Activated CD4-positive, alpha-beta T cell treated with anti-CD3 and anti-CD28 coated beads, Interleukin-2, amount 10 ng/mL, durations not matched to agents 7 days and 5 days (primary cell): ENCODE measurements at regions not wholly inside any gene's neighbourhood (a gene's known extent, or its start where the extent isn't known, plus 50 kb on each side); places are given as distances from the start of the nearest gene placed in this dataset.
"Not testable (repeated sequence)": the region's sequence is repeated elsewhere in the genome, so short reads cannot be mapped to it uniquely, and the experiment has no call there.

ENCODE experiments used
- CTCF ChIA-PET: fragments of 350-600 bp; sonication (Branson Sonifier 250); formaldehyde crosslinking; loops from one replicate; lab custom pipeline; 2021; ENCODE audit warnings: antibody characterized with exemption; lab: Charles Lee
- POLR2A ChIA-PET: fragments of 350-600 bp; sonication (Branson Sonifier 250); formaldehyde crosslinking; loops from one replicate; lab custom pipeline; 2021; ENCODE audit warnings: antibody characterized with exemption; lab: Charles Lee
- DNase-seq: peaks from one replicate; pipeline ENCODE4 v3.0.0-alpha.2; 2020
- H3K27ac Mint-ChIP-seq: one replicate; pipeline ENCODE4 v1.8.0; 2021; ENCODE audit warnings: mild to moderate bottlenecking, moderate library complexity, mixed read lengths
- H3K27me3 Mint-ChIP-seq: one replicate; pipeline ENCODE4 v1.8.0; 2021; ENCODE audit warnings: mixed read lengths
- H3K36me3 Mint-ChIP-seq: one replicate; pipeline ENCODE4 v1.8.0; 2021; ENCODE audit warnings: low read depth, mixed read lengths
- H3K4me1 Mint-ChIP-seq: one replicate; pipeline ENCODE4 v1.8.0; 2021; ENCODE audit warnings: mixed read lengths
- H3K4me3 Mint-ChIP-seq: one replicate; pipeline ENCODE4 v1.8.0; 2021; ENCODE audit warnings: mild to moderate bottlenecking, moderate library complexity, mixed read lengths
- H3K9me3 Mint-ChIP-seq: one replicate; pipeline ENCODE4 v1.8.0; 2021; ENCODE audit warnings: mixed read lengths

GRCh38 chr9:108048406-108049025 lies 558.9 kb upstream of the KLF4 start:
- Mint-ChIP-seq H3K4me1 (no peaks in the 10 kb centered on the region), H3K27me3 (no peaks in the 10 kb centered on the region), H3K27ac (no peak overlapping the region), H3K4me3 (no peak overlapping the region), H3K9me3 (peaks cover 3% of the 10 kb centered on the region), H3K36me3 (no peaks in the 10 kb centered on the region)
- ChIA-PET CTCF (no interaction called here), POLR2A (no interaction called here)
- DNase-seq: no peak

- CTCF ChIA-PET: not testable (repeated sequence)
Observed at GRCh38 chr9:108047777-108048176, 558.2 kb upstream of the KLF4 start.

GRCh38 chr9:108047264-108047663 lies 557.7 kb upstream of the KLF4 start:
- Mint-ChIP-seq H3K27me3 (no peaks in the 10 kb centered on the region), H3K4me1 (no peaks in the 10 kb centered on the region), H3K27ac (no peak overlapping the region), H3K9me3 (peaks cover 5% of the 10 kb centered on the region), H3K4me3 (no peak overlapping the region), H3K36me3 (no peaks in the 10 kb centered on the region)
- ChIA-PET POLR2A (no interaction called here), CTCF (no interaction called here)
- DNase-seq: no peak

More at GRCh38 chr9:108047777-108048176, 558.2 kb upstream of the KLF4 start:
- POLR2A ChIA-PET, DNase-seq, H3K4me3 Mint-ChIP-seq, H3K36me3 Mint-ChIP-seq, H3K27ac Mint-ChIP-seq, H3K27me3 Mint-ChIP-seq, H3K9me3 Mint-ChIP-seq, H3K4me1 Mint-ChIP-seq: not testable (repeated sequence)

DNA sequence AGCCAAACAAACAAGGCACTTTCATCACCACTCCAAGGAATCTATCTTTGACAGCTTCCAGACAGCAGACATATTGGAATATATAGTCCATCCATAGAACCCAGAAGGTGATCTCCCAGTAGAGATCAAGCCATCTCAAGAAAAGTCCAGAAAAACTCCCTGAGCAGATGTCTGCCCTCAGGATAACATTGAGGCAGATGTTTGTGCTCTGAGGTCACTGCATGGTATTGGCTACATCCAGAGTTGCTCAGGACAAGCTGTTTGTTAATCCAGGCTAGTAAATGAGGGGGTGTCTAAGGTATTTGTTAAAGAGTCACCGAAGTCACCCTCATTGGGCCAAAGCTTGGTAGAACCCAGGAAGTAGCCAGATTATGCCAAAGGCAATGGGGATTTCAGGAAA lies 556.3 kb upstream of the KLF4 start:
- Mint-ChIP-seq H3K27me3 (no peaks in the 10 kb centered on the region), H3K27ac (no peak overlapping the region), H3K4me1 (no peaks in the 10 kb centered on the region), H3K36me3 (no peaks in the 10 kb centered on the region), H3K9me3 (peaks cover 7% of the 10 kb centered on the region), H3K4me3 (no peak overlapping the region)
- no peak for DNase-seq
- ChIA-PET CTCF (no interaction called here), POLR2A (no interaction called here)

DNA sequence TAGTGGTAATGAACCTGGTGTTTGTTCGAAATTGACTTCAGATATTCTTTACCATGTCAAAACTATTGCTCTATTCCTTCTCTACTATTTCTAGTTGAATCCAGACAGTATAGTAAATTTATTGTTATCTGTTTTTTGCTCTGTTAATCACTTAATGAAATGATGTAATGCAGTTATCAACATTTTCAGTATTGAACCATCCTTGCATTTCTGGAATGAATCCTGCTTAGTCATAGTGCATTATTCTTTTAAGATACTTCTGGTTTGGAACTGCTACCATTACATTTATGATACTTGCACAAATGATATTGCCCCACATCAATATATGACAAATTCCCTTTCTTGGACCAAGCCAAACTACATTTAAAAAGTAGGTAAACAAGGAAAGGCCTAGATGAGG lies 554.0 kb upstream of the KLF4 start:
- H3K27me3 Mint-ChIP-seq: no peaks in the 10 kb centered on the region
- no peak overlapping the region for H3K27ac Mint-ChIP-seq
- peaks cover 7% of the 10 kb centered on the region for H3K9me3 Mint-ChIP-seq
- DNase-seq: no peak
- H3K4me3 Mint-ChIP-seq: no peak overlapping the region
- ChIA-PET CTCF (no interaction called here), POLR2A (no interaction called here)
- no peaks in the 10 kb centered on the region for H3K4me1 Mint-ChIP-seq
- no peaks in the 10 kb centered on the region for H3K36me3 Mint-ChIP-seq

- DNase-seq: no peak
- H3K36me3 Mint-ChIP-seq: no peaks in the 10 kb centered on the region
- H3K4me1 Mint-ChIP-seq: no peaks in the 10 kb centered on the region
- no peaks in the 10 kb centered on the region for H3K27me3 Mint-ChIP-seq
- ChIA-PET POLR2A (no interaction called here), CTCF (interaction anchor here (1.1 kb wide), 1 partner anchor 181 kb away, joined by 3 read pairs; no protein-coding TSS in a partner anchor)
- H3K27ac Mint-ChIP-seq: no peak overlapping the region
- peaks cover 7% of the 10 kb centered on the region for H3K9me3 Mint-ChIP-seq
- H3K4me3 Mint-ChIP-seq: no peak overlapping the region
Observed at GRCh38 chr9:108041551-108041950, 552.0 kb upstream of the KLF4 start.

GRCh38 chr9:108040783-108041182 lies 551.2 kb upstream of the KLF4 start:
- Mint-ChIP-seq H3K36me3 (no peaks in the 10 kb centered on the region), H3K4me3 (no peak overlapping the region), H3K4me1 (no peaks in the 10 kb centered on the region), H3K27me3 (no peaks in the 10 kb centered on the region), H3K27ac (no peak overlapping the region), H3K9me3 (peaks cover 7% of the 10 kb centered on the region)
- POLR2A ChIA-PET: no interaction called here
- CTCF ChIA-PET: interaction anchor here (1.1 kb wide), 1 partner anchor 180 kb away, joined by 3 read pairs; no protein-coding TSS in a partner anchor
- DNase-seq: no peak

DNA sequence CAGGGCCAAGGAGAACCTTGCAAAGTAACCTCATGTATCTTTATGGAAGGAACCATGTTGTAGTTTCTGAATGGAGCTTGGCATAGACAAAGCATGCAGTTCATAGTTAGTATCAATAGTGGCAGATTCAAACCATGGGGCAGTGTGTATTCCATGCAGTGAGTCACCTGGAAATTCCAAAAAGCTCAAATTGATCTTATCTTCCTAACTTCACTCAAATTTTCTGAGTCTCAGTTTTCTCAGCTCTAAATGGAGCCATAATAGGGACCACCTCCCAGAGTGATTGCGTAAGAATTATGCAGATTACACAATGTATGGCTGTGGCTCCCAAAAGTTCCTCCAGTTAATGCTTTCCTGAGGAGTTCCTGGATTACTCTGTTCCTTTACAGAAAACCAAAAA lies 549.9 kb upstream of the KLF4 start:
- DNase-seq: no peak
- no peaks in the 10 kb centered on the region for H3K4me1 Mint-ChIP-seq
- ChIA-PET POLR2A (no interaction called here), CTCF (no interaction called here)
- H3K9me3 Mint-ChIP-seq: peaks cover 7% of the 10 kb centered on the region
- no peak overlapping the region for H3K27ac Mint-ChIP-seq
- H3K36me3 Mint-ChIP-seq: no peaks in the 10 kb centered on the region
- H3K27me3 Mint-ChIP-seq: no peaks in the 10 kb centered on the region
- H3K4me3 Mint-ChIP-seq: no peak overlapping the region

DNA sequence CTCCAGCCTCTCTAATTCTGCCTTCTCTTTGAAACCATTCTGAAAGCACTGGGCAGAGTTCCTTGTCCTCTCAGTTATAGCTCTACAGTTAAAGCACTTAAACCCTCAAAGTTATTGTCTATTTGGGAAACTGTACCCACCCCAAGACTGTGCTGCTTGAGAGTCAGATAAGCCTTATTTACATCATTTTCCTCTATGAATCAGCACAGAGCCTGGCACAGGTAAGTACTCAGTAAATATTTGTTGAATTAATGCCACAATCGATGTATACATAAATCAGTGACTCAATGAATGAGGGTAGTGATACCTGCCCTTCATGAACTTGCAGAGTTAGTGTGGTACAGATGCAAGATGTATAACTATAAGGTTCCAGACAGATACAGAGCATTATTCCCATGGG lies 549.4 kb upstream of the KLF4 start:
- Mint-ChIP-seq H3K36me3 (no peaks in the 10 kb centered on the region), H3K9me3 (peaks cover 7% of the 10 kb centered on the region), H3K4me3 (no peak overlapping the region), H3K4me1 (no peaks in the 10 kb centered on the region), H3K27me3 (no peaks in the 10 kb centered on the region), H3K27ac (no peak overlapping the region)
- POLR2A ChIA-PET: no interaction called here
- CTCF ChIA-PET: no interaction called here
- no peak for DNase-seq

- Mint-ChIP-seq H3K4me1 (no peaks in the 10 kb centered on the region), H3K36me3 (no peaks in the 10 kb centered on the region), H3K27me3 (no peaks in the 10 kb centered on the region), H3K9me3 (peaks cover 8% of the 10 kb centered on the region), H3K27ac (no peak overlapping the region), H3K4me3 (no peak overlapping the region)
- POLR2A ChIA-PET: no interaction called here
- no peak for DNase-seq
- CTCF ChIA-PET: no interaction called here
Observed at GRCh38 chr9:108035487-108035886, 545.9 kb upstream of the KLF4 start.

DNA sequence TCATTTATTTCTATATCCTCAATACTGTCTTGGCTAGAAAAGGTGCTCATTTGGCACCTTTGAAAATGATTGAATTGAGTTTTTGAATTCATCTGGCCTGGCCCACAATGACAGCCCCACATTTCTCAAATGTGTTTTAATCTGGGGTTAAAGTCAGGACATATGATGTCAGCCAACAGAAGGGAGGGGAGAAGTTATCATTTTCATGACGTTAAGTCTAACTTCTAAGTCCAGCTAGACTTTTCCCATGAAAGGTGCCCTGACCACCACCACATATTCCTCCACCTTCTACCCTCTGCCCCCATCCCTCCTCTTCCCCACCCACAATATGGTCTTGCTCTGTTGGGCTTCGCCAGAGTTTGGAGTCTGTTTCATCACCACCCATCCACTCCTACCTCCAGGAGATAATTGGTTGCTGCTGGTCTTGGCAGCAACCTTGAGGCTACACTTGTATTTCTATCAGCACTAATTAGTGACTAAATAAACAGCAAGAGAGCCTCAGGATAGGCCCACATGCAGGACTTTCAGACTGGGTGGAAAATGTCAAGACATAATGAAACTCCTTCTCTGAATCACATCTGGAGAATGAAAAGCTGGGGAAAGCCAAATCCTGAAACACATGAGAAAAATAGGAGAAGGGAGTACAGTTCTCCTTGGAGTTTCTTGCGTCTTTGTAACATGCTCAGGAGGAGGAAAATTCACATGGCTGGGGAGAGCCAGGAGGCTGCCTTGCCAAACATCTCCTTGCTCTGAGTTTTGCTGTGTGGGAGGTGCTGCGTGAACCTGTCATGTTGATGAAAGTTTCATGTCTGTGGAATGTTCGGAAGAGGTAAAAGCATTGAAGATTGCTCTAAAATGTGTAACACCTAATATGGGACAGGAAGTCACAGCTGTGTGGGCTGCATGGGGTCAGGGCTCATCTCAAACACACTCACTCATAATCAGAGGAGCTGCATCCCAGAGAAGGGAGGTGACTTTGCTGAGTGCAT lies 544.7 kb upstream of the KLF4 start:
- ChIA-PET CTCF (no interaction called here), POLR2A (no interaction called here)
- DNase-seq: no peak
- Mint-ChIP-seq H3K9me3 (peaks cover 8% of the 10 kb centered on the region), H3K36me3 (no peaks in the 10 kb centered on the region), H3K27ac (no peak overlapping the region), H3K4me3 (no peak overlapping the region), H3K27me3 (no peaks in the 10 kb centered on the region), H3K4me1 (no peaks in the 10 kb centered on the region)

GRCh38 chr9:108032079-108032478 lies 542.5 kb upstream of the KLF4 start:
- H3K4me1 Mint-ChIP-seq, H3K9me3 Mint-ChIP-seq, H3K36me3 Mint-ChIP-seq, POLR2A ChIA-PET, DNase-seq, H3K27ac Mint-ChIP-seq, H3K4me3 Mint-ChIP-seq, CTCF ChIA-PET, H3K27me3 Mint-ChIP-seq: not testable (repeated sequence)

GRCh38 chr9:108031221-108031620 lies 541.7 kb upstream of the KLF4 start:
- POLR2A ChIA-PET: not testable (repeated sequence)

More at GRCh38 chr9:108031221-108031620, 541.7 kb upstream of the KLF4 start:
- DNase-seq, H3K27ac Mint-ChIP-seq, H3K36me3 Mint-ChIP-seq, H3K4me1 Mint-ChIP-seq, CTCF ChIA-PET, H3K27me3 Mint-ChIP-seq, H3K4me3 Mint-ChIP-seq, H3K9me3 Mint-ChIP-seq: not testable (repeated sequence)
